ENCODE measurements at regions not wholly inside any gene's neighbourhood (a gene's known extent, or its start where the extent isn't known, plus 50 kb on each side); places are given as distances from the start of the nearest gene placed in this dataset.
A peak's percentile ranks its signal among the peaks of the same experiment; 100 is the strongest.
"Not testable (repeated sequence)": the region's sequence is repeated elsewhere in the genome, so short reads cannot be mapped to it uniquely, and the experiment has no call there.

GRCh38 chr9:85487872-85488271, 253.9 kb downstream of the AGTPBP1 start:
- no peak for DNase-seq (ENCODE audit: low read depth, low spot score)

DNA sequence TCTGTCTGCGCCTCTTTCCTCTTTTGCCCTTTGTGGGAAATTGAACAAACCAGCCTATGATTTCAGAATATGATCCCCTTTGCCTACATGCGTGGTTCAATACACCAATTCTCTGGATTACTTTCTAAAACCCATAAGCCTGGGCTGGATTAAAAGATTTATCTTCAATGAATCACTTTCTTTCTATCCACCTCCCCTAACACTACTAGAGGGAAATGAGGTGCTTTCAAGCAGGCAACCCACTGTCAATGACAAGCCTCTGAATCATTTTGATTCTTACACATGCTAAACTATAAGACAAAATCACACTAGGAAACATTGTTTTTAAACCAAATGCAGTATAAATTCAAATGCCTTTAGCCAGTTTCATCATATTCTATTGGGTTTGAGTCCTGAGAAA, 257.5 kb downstream of the AGTPBP1 start:
- DNase-seq (ENCODE audit: low read depth, low spot score): no peak

- DNase-seq (ENCODE audit: low read depth, low spot score): no peak
Measured at GRCh38 chr9:85483208-85483607, 258.5 kb downstream of the AGTPBP1 start.

GRCh38 chr9:85479305-85479704, 262.4 kb downstream of the AGTPBP1 start:
- DNase-seq (ENCODE audit: low read depth, low spot score): no peak

GRCh38 chr9:85478847-85479246, 262.9 kb downstream of the AGTPBP1 start:
- DNase-seq (ENCODE audit: low read depth, low spot score): no peak

DNA sequence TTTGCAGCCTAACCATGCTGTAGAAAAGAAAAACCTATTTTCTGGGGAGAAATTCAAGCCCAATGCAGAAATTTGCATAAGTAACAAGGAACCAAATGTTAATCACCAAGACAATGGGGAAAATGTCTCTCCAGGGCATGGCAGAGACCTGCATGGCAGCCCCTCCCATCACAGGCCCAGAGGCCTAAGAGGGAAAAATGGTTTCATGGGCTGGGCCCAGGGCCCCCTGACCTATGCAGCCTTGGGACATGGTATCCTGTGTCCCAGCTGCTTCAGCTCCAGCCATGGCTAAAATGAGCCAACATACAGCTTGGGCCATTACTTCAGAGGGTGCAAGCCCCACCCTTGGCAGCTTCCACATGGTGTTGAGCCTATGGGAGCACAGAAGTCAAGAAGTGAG, 266.9 kb downstream of the AGTPBP1 start:
- not testable (repeated sequence) for DNase-seq (ENCODE audit: low read depth, low spot score)

- DNase-seq (ENCODE audit: low read depth, low spot score): no peak
Measured at GRCh38 chr9:85471791-85472190, 270.0 kb downstream of the AGTPBP1 start.

DNA sequence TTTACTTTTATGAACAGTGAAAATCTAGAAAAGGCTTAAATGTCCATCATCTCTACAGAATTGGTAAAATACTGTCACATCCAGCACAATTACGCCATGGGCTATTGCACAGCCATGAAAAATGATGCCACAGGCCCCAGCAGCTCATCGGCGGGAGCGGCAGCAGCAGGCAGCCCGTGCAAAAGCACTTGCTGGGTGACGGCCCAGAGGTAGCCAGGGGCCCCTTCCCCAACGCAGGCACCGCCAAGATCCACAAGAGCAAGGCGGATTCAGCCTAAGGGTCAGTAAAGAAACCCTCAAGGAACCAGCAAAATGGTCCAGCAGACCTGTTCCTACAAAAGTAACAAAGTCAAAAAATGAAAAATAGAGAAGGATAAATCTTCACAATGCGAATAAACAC, 272.7 kb downstream of the AGTPBP1 start:
- DNase-seq (ENCODE audit: low read depth, low spot score): no peak

DNA sequence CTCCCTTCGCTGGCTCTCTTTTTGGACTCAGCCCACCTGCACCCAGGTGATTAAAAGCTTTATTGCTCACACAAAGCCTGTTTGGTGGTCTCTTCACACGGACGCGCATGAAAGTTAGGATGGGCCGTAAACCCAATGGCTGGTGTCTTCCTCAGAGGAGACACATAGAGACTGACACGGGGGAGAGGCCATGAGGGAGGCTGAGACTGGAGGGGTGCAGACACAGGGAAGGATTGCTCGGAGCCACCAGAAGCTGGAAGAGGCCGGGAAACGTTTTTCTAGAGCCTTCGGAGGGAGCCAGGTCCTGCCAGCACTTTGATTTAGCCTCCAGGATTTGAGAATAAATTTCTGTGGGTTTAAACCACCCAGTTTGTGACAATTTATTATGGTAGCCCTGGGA, 274.9 kb downstream of the AGTPBP1 start:
- DNase-seq (ENCODE audit: low read depth, low spot score): no peak

DNA sequence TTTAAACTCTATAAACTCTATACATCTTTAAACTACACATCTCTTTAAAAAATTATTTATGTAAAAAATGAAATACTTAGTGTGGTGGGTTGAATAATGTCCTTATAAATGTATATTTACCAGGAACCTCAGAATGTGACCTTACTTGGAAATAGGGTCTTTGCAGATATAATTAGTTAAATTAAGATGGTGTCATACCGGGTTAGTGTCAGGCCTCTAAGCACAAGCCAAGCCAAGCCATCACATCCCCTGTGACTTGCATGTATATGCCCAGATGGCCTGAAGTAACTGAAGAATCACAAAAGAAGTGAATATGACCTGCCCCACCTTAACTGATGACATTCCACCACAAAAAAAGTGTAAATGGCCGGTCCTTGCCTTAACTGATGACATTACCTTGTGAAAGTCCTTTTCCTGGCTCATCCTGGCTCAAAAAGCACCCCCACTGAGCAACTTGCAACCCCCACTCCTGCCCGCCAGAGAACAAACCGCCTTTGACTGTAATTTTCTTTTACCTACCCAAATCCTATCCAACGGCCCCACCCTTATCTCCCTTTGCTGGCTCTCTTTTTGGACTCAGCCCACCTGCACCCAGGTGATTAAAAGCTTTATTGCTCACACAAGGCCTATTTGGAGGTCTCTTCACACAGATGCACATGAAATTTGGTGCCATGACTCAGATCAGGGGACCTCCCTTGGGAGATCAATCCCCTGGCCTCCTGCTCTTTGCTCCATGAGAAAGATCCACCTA, 283.5 kb downstream of the AGTPBP1 start:
- not testable (repeated sequence) for DNase-seq (ENCODE audit: low read depth, low spot score)

- DNase-seq (ENCODE audit: low read depth, low spot score): peak; percentile 47
Measured at GRCh38 chr9:85453850-85454249, 287.9 kb downstream of the AGTPBP1 start.

GRCh38 chr9:85452841-85453240, 288.9 kb downstream of the AGTPBP1 start:
- no peak for DNase-seq (ENCODE audit: low read depth, low spot score)

DNA sequence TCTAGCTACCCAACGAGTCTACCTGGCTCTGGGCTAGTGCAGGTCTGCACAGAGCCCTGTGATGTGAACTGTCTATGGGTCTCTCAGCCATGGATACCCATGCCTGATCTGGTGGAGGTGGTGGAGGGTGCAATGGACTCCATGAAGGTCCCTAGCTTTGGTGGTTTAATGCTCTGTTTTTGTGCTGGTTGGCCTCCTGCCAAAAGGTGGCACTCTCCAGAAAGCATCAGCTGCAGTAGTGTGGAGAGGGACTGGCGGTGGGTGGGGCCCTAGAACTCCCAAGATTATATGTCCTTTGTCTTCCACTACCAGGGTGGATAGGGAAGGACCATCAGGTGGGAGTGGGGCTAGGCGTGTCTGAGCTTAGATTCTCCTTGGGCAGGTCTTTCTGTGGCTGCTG, 290.1 kb downstream of the AGTPBP1 start:
- DNase-seq (ENCODE audit: low read depth, low spot score): peak; percentile 14

- DNase-seq (ENCODE audit: low read depth, low spot score): no peak
Measured at GRCh38 chr9:85445887-85446286, 295.9 kb downstream of the AGTPBP1 start.

- no peak for DNase-seq (ENCODE audit: low read depth, low spot score)
Measured at GRCh38 chr9:85444243-85444642, 297.5 kb downstream of the AGTPBP1 start.

DNA sequence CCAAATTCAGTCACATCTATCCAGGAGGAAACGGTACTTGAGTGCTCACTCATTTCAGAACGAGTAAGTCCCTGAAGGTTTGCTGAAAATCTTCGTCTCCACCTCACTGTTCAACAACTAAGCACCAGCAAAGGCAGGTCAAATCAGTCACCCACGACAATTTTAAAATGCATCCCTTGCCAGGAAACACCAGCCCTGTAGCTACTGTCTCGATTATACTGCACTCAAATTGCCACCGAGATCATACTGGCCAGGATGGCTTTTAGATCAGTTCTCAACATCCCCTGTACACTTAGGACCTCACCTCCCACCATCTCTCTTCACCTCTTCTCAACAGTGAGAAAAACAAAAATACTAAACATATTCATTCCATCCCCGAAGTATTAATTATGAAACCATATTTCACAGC, 298.6 kb downstream of the AGTPBP1 start:
- DNase-seq (ENCODE audit: low read depth, low spot score): no peak

GRCh38 chr9:85439791-85440190, 302.0 kb downstream of the AGTPBP1 start:
- DNase-seq (ENCODE audit: low read depth, low spot score): no peak

DNA sequence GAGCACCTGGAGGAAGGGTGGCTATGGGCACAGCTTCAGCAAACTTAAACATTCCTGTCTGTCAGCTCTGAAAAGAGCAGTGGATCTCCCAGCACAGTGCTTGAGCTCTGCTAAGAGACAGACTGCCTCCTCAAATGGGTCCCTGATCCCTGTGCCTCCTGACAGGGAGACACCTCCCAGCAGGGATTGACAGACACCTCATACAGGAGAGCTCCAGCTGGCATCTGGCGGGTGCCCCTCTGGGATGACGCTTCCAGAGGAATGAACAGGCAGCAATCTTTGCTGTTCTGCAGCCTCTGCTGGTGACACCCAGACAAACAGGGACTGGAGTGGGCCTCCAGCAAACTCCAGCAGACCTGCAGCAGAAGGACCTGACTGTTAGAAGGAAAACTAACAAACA, 307.8 kb downstream of the AGTPBP1 start:
- not testable (repeated sequence) for DNase-seq (ENCODE audit: low read depth, low spot score)

GRCh38 chr9:85433551-85433950, 308.2 kb downstream of the AGTPBP1 start:
- not testable (repeated sequence) for DNase-seq (ENCODE audit: low read depth, low spot score)

GRCh38 chr9:85433046-85433445, 308.7 kb downstream of the AGTPBP1 start:
- no peak for DNase-seq (ENCODE audit: low read depth, low spot score)

DNA sequence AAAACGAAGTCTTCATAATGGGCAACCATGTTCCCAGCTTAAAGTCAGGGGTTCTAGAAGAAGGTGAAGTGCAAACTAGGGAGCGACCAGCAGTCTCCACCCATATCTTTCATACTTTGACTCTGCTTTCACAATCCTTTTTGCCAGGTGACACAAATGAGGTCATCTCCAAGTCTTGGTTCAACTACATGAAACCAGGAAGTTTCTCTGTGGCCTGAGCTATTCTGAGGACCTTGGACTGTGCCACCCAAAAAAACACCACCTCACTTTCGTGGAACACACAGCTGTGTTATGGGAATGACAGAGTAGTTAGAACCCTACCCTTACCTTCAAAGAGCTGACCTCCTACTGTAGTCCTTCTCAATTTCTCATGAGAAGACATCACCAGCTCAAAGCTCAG, 309.2 kb downstream of the AGTPBP1 start:
- no peak for DNase-seq (ENCODE audit: low read depth, low spot score)

DNA sequence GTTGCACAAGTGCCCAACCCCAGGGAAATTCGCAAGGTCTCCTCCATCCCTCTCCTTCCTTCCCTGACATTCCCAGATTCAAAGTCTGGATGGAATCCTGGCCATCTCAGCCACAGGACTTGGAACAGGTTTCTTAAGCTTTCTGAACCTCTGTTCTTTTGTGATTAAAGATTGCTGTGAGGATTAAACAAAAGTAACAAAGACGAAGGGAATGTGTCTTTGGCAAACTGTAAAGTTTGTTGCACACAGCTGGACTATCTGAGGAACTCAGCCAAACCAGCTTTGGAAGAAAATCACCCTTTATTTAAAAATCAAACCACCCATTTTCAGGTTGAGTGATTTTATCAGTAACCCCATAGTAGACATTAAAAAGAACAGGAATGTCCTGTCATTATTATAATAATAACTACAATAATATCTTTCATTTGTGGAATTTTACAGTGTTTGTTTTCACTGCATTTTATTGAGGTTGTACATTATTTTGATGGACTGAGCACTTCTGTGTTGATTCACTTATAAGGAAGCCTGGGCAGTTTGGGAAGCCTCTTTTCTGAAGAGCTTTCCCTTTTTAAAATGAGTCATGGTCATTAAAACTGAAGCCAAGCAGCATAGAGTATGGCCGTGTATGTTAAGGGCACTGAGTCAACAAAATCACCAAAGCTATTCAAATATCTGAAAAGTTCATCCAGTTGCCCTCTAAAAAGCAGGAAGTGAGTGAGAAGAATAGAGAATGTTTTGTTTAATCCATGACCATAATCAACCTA, 310.2 kb downstream of the AGTPBP1 start:
- DNase-seq (ENCODE audit: low read depth, low spot score): no peak

All from ELF-1 (cell line).